ENCODE measurements at regions not wholly inside any gene's neighbourhood (a gene's known extent, or its start where the extent isn't known, plus 50 kb on each side); places are given as distances from the start of the nearest gene placed in this dataset.

DNA sequence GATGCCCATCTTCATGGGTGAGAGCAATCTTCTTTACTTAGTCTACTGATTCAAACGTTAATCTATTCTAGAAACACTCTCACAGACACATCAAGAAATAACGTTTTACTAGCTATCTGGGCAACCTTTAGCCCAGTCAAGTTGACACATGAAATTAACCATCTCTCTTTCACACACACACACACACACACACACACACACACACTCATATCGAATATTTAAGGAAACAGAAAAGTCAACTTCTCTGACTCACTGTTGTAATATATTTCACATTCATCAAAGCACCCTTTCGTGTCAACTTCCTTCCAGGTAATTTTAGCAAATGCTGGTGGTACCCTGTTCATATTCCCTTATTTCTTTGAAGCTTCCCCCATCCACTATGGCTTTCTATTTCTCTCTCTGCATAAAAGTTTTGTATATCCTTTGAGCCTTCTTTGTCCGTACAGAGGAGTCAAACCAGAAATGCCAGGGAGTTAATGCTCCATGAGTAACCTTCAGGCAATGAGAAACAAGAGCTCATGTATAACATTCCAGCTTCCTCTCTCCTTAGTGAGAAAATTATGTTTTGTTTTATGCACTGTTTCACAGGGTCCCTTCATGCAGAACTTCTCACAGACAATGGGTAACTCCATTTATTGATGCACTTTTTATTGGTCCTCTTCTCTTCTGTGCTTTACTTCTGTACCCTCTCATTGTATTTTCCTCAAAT, 335.5 kb upstream of the CBLB start:
- Mint-ChIP-seq H3K27ac (no peak overlapping the region), H3K27me3 (ENCODE audit: insufficient read depth, low read depth, poor library complexity) (no peaks in the 10 kb centered on the region), H3K4me3 (no peak overlapping the region), H3K9me3 (peaks cover 10% of the 10 kb centered on the region; the same call in 2 of the 3 replicates), H3K36me3 (ENCODE audit: low read depth) (peaks cover 10% of the 10 kb centered on the region; the same call in 2 of the 3 replicates), H3K4me1 (peaks cover 8% of the 10 kb centered on the region)
- no peak overlapping the region for H3K4me3 ChIP-seq
- H3K4me2 ChIP-seq = no peak overlapping the region
- H3K27me3 ChIP-seq (ENCODE audit: insufficient read depth) = no peaks in the 10 kb centered on the region
- H3K4me1 ChIP-seq (ENCODE audit: insufficient read depth) = 0 out of 2 replicates have a peak, but pooled peaks cover 7% of the 10 kb centered on the region
- no peaks in the 10 kb centered on the region for H3K79me2 ChIP-seq (replicated peaks; ENCODE audit: insufficient read depth)
- no peaks in the 10 kb centered on the region for H3K9me2 ChIP-seq (ENCODE audit: insufficient read depth)
- no peaks in the 10 kb centered on the region for H3F3A ChIP-seq (replicated peaks; ENCODE audit: low read depth)
- H4K20me1 ChIP-seq (replicated peaks; ENCODE audit: insufficient read depth) = no peaks in the 10 kb centered on the region
- no peaks in the 10 kb centered on the region; the same call in 1 of the 2 replicates for H3K36me3 ChIP-seq (ENCODE audit: insufficient read depth)
- DNase-seq (ENCODE audit: low spot score) = no peak
- H2AFZ ChIP-seq = no peak overlapping the region
- TF ChIP-seq, protein P1, sequence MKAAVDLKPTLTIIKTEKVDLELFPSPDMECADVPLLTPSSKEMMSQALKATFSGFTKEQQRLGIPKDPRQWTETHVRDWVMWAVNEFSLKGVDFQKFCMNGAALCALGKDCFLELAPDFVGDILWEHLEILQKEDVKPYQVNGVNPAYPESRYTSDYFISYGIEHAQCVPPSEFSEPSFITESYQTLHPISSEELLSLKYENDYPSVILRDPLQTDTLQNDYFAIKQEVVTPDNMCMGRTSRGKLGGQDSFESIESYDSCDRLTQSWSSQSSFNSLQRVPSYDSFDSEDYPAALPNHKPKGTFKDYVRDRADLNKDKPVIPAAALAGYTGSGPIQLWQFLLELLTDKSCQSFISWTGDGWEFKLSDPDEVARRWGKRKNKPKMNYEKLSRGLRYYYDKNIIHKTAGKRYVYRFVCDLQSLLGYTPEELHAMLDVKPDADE (IDR thresholded peaks at IDR 0.05) = no peak
- TF ChIP-seq JUNB (IDR thresholded peaks at IDR 0.05; ENCODE audit: unreplicated experiment) (no peak), ZNF114 (CRISPR knock-in tag; IDR thresholded peaks at IDR 0.05) (no peak), CREB1 (CRISPR knock-in tag; IDR thresholded peaks at IDR 0.05; ENCODE audit: low read depth) (no peak), CTCF (conservative IDR thresholded peaks at IDR 0.05; ENCODE audit: low read depth in 2 of 2) (no peak), POLR2AphosphoS5 (IDR thresholded peaks at IDR 0.05; ENCODE audit: low read depth) (no peak), NANOG (IDR thresholded peaks at IDR 0.05; ENCODE audit: borderline replicate concordance) (no peak), ZNF331 (CRISPR knock-in tag; IDR thresholded peaks at IDR 0.05; ENCODE audit: low read depth) (no peak), STAT1 (IDR thresholded peaks at IDR 0.05; ENCODE audit: unreplicated experiment) (no peak), EZH2 (IDR thresholded peaks at IDR 0.05; ENCODE audit: low read depth, unreplicated experiment) (no peak)
- TF ChIP-seq, protein P2, sequence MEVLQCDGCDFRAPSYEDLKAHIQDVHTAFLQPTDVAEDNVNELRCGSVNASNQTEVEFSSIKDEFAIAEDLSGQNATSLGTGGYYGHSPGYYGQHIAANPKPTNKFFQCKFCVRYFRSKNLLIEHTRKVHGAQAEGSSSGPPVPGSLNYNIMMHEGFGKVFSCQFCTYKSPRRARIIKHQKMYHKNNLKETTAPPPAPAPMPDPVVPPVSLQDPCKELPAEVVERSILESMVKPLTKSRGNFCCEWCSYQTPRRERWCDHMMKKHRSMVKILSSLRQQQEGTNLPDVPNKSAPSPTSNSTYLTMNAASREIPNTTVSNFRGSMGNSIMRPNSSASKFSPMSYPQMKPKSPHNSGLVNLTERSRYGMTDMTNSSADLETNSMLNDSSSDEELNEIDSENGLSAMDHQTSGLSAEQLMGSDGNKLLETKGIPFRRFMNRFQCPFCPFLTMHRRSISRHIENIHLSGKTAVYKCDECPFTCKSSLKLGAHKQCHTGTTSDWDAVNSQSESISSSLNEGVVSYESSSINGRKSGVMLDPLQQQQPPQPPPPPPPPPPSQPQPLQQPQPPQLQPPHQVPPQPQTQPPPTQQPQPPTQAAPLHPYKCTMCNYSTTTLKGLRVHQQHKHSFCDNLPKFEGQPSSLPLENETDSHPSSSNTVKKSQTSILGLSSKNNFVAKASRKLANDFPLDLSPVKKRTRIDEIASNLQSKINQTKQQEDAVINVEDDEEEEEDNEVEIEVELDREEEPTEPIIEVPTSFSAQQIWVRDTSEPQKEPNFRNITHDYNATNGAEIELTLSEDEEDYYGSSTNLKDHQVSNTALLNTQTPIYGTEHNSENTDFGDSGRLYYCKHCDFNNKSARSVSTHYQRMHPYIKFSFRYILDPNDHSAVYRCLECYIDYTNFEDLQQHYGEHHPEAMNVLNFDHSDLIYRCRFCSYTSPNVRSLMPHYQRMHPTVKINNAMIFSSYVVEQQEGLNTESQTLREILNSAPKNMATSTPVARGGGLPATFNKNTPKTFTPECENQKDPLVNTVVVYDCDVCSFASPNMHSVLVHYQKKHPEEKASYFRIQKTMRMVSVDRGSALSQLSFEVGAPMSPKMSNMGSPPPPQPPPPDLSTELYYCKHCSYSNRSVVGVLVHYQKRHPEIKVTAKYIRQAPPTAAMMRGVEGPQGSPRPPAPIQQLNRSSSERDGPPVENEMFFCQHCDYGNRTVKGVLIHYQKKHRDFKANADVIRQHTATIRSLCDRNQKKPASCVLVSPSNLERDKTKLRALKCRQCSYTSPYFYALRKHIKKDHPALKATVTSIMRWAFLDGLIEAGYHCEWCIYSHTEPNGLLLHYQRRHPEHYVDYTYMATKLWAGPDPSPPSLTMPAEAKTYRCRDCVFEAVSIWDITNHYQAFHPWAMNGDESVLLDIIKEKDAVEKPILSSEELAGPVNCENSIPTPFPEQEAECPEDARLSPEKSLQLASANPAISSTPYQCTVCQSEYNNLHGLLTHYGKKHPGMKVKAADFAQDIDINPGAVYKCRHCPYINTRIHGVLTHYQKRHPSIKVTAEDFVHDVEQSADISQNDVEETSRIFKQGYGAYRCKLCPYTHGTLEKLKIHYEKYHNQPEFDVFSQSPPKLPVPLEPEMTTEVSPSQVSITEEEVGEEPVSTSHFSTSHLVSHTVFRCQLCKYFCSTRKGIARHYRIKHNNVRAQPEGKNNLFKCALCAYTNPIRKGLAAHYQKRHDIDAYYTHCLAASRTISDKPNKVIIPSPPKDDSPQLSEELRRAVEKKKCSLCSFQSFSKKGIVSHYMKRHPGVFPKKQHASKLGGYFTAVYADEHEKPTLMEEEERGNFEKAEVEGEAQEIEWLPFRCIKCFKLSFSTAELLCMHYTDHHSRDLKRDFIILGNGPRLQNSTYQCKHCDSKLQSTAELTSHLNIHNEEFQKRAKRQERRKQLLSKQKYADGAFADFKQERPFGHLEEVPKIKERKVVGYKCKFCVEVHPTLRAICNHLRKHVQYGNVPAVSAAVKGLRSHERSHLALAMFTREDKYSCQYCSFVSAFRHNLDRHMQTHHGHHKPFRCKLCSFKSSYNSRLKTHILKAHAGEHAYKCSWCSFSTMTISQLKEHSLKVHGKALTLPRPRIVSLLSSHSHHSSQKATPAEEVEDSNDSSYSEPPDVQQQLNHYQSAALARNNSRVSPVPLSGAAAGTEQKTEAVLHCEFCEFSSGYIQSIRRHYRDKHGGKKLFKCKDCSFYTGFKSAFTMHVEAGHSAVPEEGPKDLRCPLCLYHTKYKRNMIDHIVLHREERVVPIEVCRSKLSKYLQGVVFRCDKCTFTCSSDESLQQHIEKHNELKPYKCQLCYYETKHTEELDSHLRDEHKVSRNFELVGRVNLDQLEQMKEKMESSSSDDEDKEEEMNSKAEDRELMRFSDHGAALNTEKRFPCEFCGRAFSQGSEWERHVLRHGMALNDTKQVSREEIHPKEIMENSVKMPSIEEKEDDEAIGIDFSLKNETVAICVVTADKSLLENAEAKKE (CRISPR knock-in tag; IDR thresholded peaks at IDR 0.05) = no peak
- TF ChIP-seq, protein P3, sequence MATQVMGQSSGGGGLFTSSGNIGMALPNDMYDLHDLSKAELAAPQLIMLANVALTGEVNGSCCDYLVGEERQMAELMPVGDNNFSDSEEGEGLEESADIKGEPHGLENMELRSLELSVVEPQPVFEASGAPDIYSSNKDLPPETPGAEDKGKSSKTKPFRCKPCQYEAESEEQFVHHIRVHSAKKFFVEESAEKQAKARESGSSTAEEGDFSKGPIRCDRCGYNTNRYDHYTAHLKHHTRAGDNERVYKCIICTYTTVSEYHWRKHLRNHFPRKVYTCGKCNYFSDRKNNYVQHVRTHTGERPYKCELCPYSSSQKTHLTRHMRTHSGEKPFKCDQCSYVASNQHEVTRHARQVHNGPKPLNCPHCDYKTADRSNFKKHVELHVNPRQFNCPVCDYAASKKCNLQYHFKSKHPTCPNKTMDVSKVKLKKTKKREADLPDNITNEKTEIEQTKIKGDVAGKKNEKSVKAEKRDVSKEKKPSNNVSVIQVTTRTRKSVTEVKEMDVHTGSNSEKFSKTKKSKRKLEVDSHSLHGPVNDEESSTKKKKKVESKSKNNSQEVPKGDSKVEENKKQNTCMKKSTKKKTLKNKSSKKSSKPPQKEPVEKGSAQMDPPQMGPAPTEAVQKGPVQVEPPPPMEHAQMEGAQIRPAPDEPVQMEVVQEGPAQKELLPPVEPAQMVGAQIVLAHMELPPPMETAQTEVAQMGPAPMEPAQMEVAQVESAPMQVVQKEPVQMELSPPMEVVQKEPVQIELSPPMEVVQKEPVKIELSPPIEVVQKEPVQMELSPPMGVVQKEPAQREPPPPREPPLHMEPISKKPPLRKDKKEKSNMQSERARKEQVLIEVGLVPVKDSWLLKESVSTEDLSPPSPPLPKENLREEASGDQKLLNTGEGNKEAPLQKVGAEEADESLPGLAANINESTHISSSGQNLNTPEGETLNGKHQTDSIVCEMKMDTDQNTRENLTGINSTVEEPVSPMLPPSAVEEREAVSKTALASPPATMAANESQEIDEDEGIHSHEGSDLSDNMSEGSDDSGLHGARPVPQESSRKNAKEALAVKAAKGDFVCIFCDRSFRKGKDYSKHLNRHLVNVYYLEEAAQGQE (IDR thresholded peaks at IDR 0.05; ENCODE audit: unreplicated experiment) = no peak
- H3K27ac ChIP-seq (ENCODE audit: low read depth) = no peak overlapping the region
- ATAC-seq = no peak

All from GM23338 (cell line).